ENCODE measurements at regions not wholly inside any gene's neighbourhood (a gene's known extent, or its start where the extent isn't known, plus 50 kb on each side); places are given as distances from the start of the nearest gene placed in this dataset.

GRCh38 chr2:190783513-190784263, 96.9 kb upstream of the GLS start:
- no peak for DNase-seq (ENCODE audit: low spot score)

GRCh38 chr2:190785334-190785733, 95.3 kb upstream of the GLS start:
- peak; percentile 65 for DNase-seq (ENCODE audit: low spot score)

- DNase-seq (ENCODE audit: low spot score): peak; percentile 53
Observed at GRCh38 chr2:190786404-190787166, 94.0 kb upstream of the GLS start.

- no peak for DNase-seq (ENCODE audit: low spot score)
Observed at GRCh38 chr2:190787743-190788235, 92.8 kb upstream of the GLS start.

GRCh38 chr2:190789074-190790004, 91.3 kb upstream of the GLS start:
- peak; percentile 91 for DNase-seq (ENCODE audit: low spot score)

- DNase-seq (ENCODE audit: low spot score): peak; percentile 96
Observed at GRCh38 chr2:190791347-190791975, 89.2 kb upstream of the GLS start.

GRCh38 chr2:190791976-190792575, 88.5 kb upstream of the GLS start:
- DNase-seq (ENCODE audit: low spot score): no peak

GRCh38 chr2:190792956-190793888, 87.4 kb upstream of the GLS start:
- peak; percentile 95 for DNase-seq (ENCODE audit: low spot score)

GRCh38 chr2:190794377-190794776, 86.2 kb upstream of the GLS start:
- DNase-seq (ENCODE audit: low spot score): peak; percentile 74

GRCh38 chr2:190794790-190795189, 85.8 kb upstream of the GLS start:
- DNase-seq (ENCODE audit: low spot score): no peak

- DNase-seq (ENCODE audit: low spot score): no peak
Observed at GRCh38 chr2:190795686-190796085, 84.9 kb upstream of the GLS start.

- no peak for DNase-seq (ENCODE audit: low spot score)
Observed at GRCh38 chr2:190799999-190800398, 80.6 kb upstream of the GLS start.

- DNase-seq (ENCODE audit: low spot score): no peak
Observed at GRCh38 chr2:190800528-190800927, 80.1 kb upstream of the GLS start.

GRCh38 chr2:190802129-190802528, 78.5 kb upstream of the GLS start:
- no peak for DNase-seq (ENCODE audit: low spot score)

- no peak for DNase-seq (ENCODE audit: low spot score)
Observed at GRCh38 chr2:190802626-190803209, 77.9 kb upstream of the GLS start.

- peak; percentile 49 for DNase-seq (ENCODE audit: low spot score)
Observed at GRCh38 chr2:190804182-190804795, 76.3 kb upstream of the GLS start.

GRCh38 chr2:190805126-190805525, 75.5 kb upstream of the GLS start:
- no peak for DNase-seq (ENCODE audit: low spot score)

- DNase-seq (ENCODE audit: low spot score): no peak
Observed at GRCh38 chr2:190805843-190806242, 74.8 kb upstream of the GLS start.

GRCh38 chr2:190807886-190808285, 72.7 kb upstream of the GLS start:
- no peak for DNase-seq (ENCODE audit: low spot score)

Measured in kidney tubule cell (primary cell).